Neural cell (in vitro differentiated cells): ENCODE measurements at regions not wholly inside any gene's neighbourhood (a gene's known extent, or its start where the extent isn't known, plus 50 kb on each side); places are given as distances from the start of the nearest gene placed in this dataset.

Experiments
- H2AFZ ChIP-seq: fragments of 200-600, 300-800 bp; sonication (generic), shearing (Covaris generic); 2 replicates; pipeline ENCODE4 v1.6.0; 2014; ENCODE audit warnings: low read depth, mild to moderate bottlenecking, antibody characterized with exemption, low read length, moderate library complexity
- H3F3A ChIP-seq: fragments of 200-600 bp; shearing (Covaris generic); 2 replicates; pipeline ENCODE4 v1.6.1; 2016; ENCODE audit warnings: mild to moderate bottlenecking, moderate library complexity, mixed read lengths, antibody characterized with exemption, low read length; ENCODE audit not compliant: insufficient read depth, poor library complexity, severe bottlenecking
- H3K27ac ChIP-seq: fragments of 200-600, 300-800 bp; sonication (generic), shearing (Covaris generic); 2 replicates; pipeline ENCODE4 v1.5.1; 2014; ENCODE audit warnings: mild to moderate bottlenecking, low read length, moderate library complexity
- H3K27me3 ChIP-seq: fragments of 300-800, 200-600 bp; sonication (generic), shearing (Covaris generic); 2 replicates; pipeline ENCODE4 v1.6.0; 2014; ENCODE audit warnings: mild to moderate bottlenecking, low read depth, low read length, moderate library complexity; ENCODE audit not compliant: insufficient read depth
- H3K36me3 ChIP-seq: fragments of 300-800, 200-600 bp; sonication (generic), shearing (Covaris generic); 2 replicates; pipeline ENCODE4 v1.5.1; 2014; ENCODE audit warnings: mild to moderate bottlenecking, antibody characterized with exemption, low read length, moderate library complexity; ENCODE audit not compliant: insufficient read depth
- H3K4me2 ChIP-seq: fragments of 300-800, 200-600 bp; sonication (generic), shearing (Covaris generic); 2 replicates; pipeline ENCODE4 v1.6.0; 2014; ENCODE audit warnings: mild to moderate bottlenecking, low read length
- H3K4me3 ChIP-seq: fragments of 300-800, 200-600 bp; sonication (generic), shearing (Covaris generic); 2 replicates; pipeline ENCODE4 v1.5.1; 2014; ENCODE audit warnings: mild to moderate bottlenecking, low read length, moderate library complexity
- H3K79me2 ChIP-seq: fragments of 200-600 bp; shearing (Covaris generic); replicated peaks from 2 replicates; pipeline ENCODE4 v1.6.0; 2014; ENCODE audit warnings: mild to moderate bottlenecking, low read length, moderate library complexity; ENCODE audit not compliant: insufficient read depth
- H3K9ac ChIP-seq: fragments of 300-800, 200-600 bp; sonication (generic), shearing (Covaris generic); 2 replicates; pipeline ENCODE4 v1.6.1; 2016; ENCODE audit warnings: mild to moderate bottlenecking, low read length, mixed read lengths
- H3K9me2 ChIP-seq: fragments of 200-600 bp; shearing (Covaris generic); 2 replicates; pipeline ENCODE4 v1.6.1; 2016; ENCODE audit warnings: mild to moderate bottlenecking, low read length, mixed read lengths; ENCODE audit not compliant: insufficient read depth
- H3K9me3 ChIP-seq: fragments of 200-600, 300-800 bp; sonication (generic), shearing (Covaris generic); 2 replicates; pipeline ENCODE4 v1.6.1; 2016; ENCODE audit warnings: mild to moderate bottlenecking, mixed run types, low read length, moderate library complexity, mixed read lengths
- H4K20me1 ChIP-seq: fragments of 200-600 bp; shearing (Covaris generic); 2 replicates; pipeline ENCODE4 v1.6.1; 2016; ENCODE audit warnings: mild to moderate bottlenecking, mixed run types; ENCODE audit not compliant: insufficient read depth
- EP300 ChIP-seq: fragments of 450-650 bp; conservative IDR thresholded peaks from 2 replicates; pipeline ENCODE4 v1.6.1; 2014; ENCODE audit warnings: antibody characterized with exemption, mild to moderate bottlenecking, moderate library complexity; ENCODE audit not compliant: poor library complexity, severe bottlenecking
- EZH2 ChIP-seq: fragments of 200-600, 300-800 bp; shearing (Covaris generic), sonication (generic); IDR thresholded peaks from 2 replicates; pipeline ENCODE4 v1.6.1; 2014; ENCODE audit warnings: antibody characterized with exemption, low read length, borderline replicate concordance, mild to moderate bottlenecking; ENCODE audit not compliant: insufficient read depth, poor library complexity, severe bottlenecking
- MXI1 ChIP-seq: fragments of 450-650 bp; conservative IDR thresholded peaks from 2 replicates; pipeline ENCODE4 v1.6.1; 2014; ENCODE audit warnings: antibody characterized with exemption, mild to moderate bottlenecking; ENCODE audit not compliant: poor library complexity, severe bottlenecking
- POLR2AphosphoS5 ChIP-seq: IDR thresholded peaks from 2 replicates; pipeline ENCODE4 v1.6.1; 2012
- RAD21 ChIP-seq: fragments of 450-650 bp; conservative IDR thresholded peaks from 2 replicates; pipeline ENCODE4 v1.6.1; 2014; ENCODE audit warnings: antibody characterized with exemption, mild to moderate bottlenecking, moderate library complexity
- SMC3 ChIP-seq: fragments of 450-650 bp; conservative IDR thresholded peaks from 2 replicates; pipeline ENCODE4 v1.6.1; 2014; ENCODE audit warnings: antibody characterized with exemption, mild to moderate bottlenecking, moderate library complexity; ENCODE audit not compliant: poor library complexity
- TAF1 ChIP-seq: IDR thresholded peaks from 2 replicates; pipeline ENCODE4 v1.6.1; 2012; ENCODE audit warnings: low read depth
- TF ChIP-seq, protein P1 (sequence below): IDR thresholded peaks from 2 replicates; pipeline ENCODE4 v1.6.1; 2012; ENCODE audit warnings: borderline replicate concordance
- TF ChIP-seq, protein P2 (sequence below): fragments of 450-650 bp; IDR thresholded peaks from 2 replicates; pipeline ENCODE4 v1.5.1; 2014; ENCODE audit warnings: antibody characterized with exemption, mild to moderate bottlenecking, moderate library complexity; ENCODE audit not compliant: poor library complexity, severe bottlenecking

DNA sequence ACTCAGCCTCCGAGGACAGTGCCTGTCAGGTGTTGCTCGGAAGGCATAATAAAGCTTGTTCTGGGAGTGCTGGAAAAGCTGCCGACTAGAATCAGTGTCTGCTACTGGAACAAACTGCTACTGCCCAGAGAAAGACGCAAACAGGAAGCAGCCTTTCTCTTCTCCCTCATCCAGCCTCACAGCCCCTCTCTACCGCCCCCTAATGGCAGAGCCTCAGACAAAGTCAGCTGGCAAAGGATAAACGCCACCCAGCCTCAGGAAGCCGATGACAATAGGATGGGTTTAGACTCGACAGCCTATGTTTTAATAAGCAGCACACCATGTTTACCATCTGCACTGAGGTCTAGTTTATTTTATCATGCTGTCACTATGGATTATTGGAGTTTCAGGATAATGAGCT, 169.5 kb upstream of the LYZL1 start:
- H2AFZ ChIP-seq, result no peak overlapping the region
- H3K36me3 ChIP-seq, result no peaks in the 10 kb centered on the region
- no peaks in the 10 kb centered on the region for H3K9me2 ChIP-seq
- H3K9ac ChIP-seq, result no peak overlapping the region
- no peaks in the 10 kb centered on the region for H3K79me2 ChIP-seq
- H3F3A ChIP-seq, result no peaks in the 10 kb centered on the region
- no peak for TF ChIP-seq POLR2AphosphoS5
- H3K9me3 ChIP-seq, result peaks cover 6% of the 10 kb centered on the region
- no peak overlapping the region for H3K4me3 ChIP-seq
- no peaks in the 10 kb centered on the region for H4K20me1 ChIP-seq
- H3K27me3 ChIP-seq, result no peaks in the 10 kb centered on the region
- H3K4me2 ChIP-seq, result no peak overlapping the region
- no peak overlapping the region for H3K27ac ChIP-seq

DNA sequence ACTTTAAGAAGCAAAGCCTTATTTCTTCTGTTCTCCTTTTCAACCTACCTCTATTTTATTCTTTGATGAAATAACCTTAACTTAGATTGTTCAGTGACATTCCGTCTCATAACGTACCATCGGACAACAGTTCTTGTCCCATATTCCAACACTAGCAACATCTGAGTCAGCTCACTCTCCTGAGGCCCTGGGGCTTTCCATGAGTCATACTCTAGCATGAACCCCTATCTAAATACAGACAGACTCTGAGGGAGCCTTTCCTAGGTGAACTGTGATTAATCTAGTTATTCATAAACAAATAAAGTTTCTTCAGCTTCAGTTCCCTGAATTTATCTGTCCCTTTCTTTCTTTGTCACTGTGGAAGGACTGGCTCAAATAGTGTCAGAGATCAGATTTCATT, 168.7 kb upstream of the LYZL1 start:
- no peak overlapping the region for H2AFZ ChIP-seq
- peaks cover 6% of the 10 kb centered on the region for H3K9me3 ChIP-seq
- H3K9ac ChIP-seq, result no peak overlapping the region
- H3K27ac ChIP-seq, result no peak overlapping the region
- no peak overlapping the region for H3K4me2 ChIP-seq
- TF ChIP-seq, protein P1, sequence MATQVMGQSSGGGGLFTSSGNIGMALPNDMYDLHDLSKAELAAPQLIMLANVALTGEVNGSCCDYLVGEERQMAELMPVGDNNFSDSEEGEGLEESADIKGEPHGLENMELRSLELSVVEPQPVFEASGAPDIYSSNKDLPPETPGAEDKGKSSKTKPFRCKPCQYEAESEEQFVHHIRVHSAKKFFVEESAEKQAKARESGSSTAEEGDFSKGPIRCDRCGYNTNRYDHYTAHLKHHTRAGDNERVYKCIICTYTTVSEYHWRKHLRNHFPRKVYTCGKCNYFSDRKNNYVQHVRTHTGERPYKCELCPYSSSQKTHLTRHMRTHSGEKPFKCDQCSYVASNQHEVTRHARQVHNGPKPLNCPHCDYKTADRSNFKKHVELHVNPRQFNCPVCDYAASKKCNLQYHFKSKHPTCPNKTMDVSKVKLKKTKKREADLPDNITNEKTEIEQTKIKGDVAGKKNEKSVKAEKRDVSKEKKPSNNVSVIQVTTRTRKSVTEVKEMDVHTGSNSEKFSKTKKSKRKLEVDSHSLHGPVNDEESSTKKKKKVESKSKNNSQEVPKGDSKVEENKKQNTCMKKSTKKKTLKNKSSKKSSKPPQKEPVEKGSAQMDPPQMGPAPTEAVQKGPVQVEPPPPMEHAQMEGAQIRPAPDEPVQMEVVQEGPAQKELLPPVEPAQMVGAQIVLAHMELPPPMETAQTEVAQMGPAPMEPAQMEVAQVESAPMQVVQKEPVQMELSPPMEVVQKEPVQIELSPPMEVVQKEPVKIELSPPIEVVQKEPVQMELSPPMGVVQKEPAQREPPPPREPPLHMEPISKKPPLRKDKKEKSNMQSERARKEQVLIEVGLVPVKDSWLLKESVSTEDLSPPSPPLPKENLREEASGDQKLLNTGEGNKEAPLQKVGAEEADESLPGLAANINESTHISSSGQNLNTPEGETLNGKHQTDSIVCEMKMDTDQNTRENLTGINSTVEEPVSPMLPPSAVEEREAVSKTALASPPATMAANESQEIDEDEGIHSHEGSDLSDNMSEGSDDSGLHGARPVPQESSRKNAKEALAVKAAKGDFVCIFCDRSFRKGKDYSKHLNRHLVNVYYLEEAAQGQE, result no peak
- TF ChIP-seq, protein P2, sequence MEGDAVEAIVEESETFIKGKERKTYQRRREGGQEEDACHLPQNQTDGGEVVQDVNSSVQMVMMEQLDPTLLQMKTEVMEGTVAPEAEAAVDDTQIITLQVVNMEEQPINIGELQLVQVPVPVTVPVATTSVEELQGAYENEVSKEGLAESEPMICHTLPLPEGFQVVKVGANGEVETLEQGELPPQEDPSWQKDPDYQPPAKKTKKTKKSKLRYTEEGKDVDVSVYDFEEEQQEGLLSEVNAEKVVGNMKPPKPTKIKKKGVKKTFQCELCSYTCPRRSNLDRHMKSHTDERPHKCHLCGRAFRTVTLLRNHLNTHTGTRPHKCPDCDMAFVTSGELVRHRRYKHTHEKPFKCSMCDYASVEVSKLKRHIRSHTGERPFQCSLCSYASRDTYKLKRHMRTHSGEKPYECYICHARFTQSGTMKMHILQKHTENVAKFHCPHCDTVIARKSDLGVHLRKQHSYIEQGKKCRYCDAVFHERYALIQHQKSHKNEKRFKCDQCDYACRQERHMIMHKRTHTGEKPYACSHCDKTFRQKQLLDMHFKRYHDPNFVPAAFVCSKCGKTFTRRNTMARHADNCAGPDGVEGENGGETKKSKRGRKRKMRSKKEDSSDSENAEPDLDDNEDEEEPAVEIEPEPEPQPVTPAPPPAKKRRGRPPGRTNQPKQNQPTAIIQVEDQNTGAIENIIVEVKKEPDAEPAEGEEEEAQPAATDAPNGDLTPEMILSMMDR, result no peak
- no peaks in the 10 kb centered on the region for H3K79me2 ChIP-seq
- no peaks in the 10 kb centered on the region for H3K27me3 ChIP-seq
- no peaks in the 10 kb centered on the region for H4K20me1 ChIP-seq
- no peaks in the 10 kb centered on the region for H3K36me3 ChIP-seq
- H3F3A ChIP-seq, result no peaks in the 10 kb centered on the region
- no peaks in the 10 kb centered on the region for H3K9me2 ChIP-seq
- no peak overlapping the region for H3K4me3 ChIP-seq

DNA sequence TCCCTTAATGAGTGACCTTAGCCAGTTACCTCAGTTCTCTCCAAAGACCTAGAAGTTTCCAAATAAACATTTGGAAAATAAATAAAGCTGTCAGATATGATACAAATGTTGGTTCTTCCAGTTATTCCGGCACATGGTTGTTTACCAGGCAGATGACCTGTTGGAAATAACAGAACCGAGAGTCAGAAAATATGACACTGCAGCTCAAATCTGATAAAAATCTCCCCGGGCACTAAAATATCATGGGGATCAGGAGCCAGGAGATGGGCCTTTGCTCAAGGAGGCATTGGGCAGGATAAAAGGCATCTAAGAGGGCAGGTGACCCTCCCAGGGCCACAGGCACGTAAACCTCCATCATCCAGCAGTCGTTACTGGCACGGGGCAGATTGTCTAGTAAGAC, 164.0 kb upstream of the LYZL1 start:
- H3K36me3 ChIP-seq, result no peaks in the 10 kb centered on the region
- no peak overlapping the region for H3K4me2 ChIP-seq
- no peaks in the 10 kb centered on the region for H3K27me3 ChIP-seq
- no peaks in the 10 kb centered on the region for H3F3A ChIP-seq
- no peaks in the 10 kb centered on the region for H3K9me3 ChIP-seq
- no peak overlapping the region for H2AFZ ChIP-seq
- no peaks in the 10 kb centered on the region for H3K9me2 ChIP-seq
- TF ChIP-seq EZH2 (no peak), TAF1 (no peak), SMC3 (no peak), POLR2AphosphoS5 (no peak), MXI1 (no peak), RAD21 (no peak), EP300 (no peak)
- TF ChIP-seq, protein P1, result no peak
- TF ChIP-seq, protein P2, result no peak
- no peak overlapping the region for H3K9ac ChIP-seq
- no peak overlapping the region for H3K27ac ChIP-seq
- no peak overlapping the region for H3K4me3 ChIP-seq
- no peaks in the 10 kb centered on the region for H3K79me2 ChIP-seq
- no peaks in the 10 kb centered on the region for H4K20me1 ChIP-seq
